ENCODE measurements at regions not wholly inside any gene's neighbourhood (a gene's known extent, or its start where the extent isn't known, plus 50 kb on each side); places are given as distances from the start of the nearest gene placed in this dataset.

- no peak overlapping the region for H3K27ac ChIP-seq (ENCODE audit: low read depth in 1 of 2, low read length in 1 of 2)
- no peaks in the 10 kb centered on the region for H3K36me3 ChIP-seq (ENCODE audit: control insufficient read depth in 4 of 4, insufficient read depth in 4 of 4, low read length in 4 of 4)
- no peaks in the 10 kb centered on the region for H3K27me3 ChIP-seq (ENCODE audit: control insufficient read depth in 3 of 3, insufficient read depth in 3 of 3, low read length in 2 of 3)
- ATAC-seq (ENCODE audit: insufficient read depth, low FRiP score) (no peak), DNase-seq (no peak)
- no peak overlapping the region for H3K9ac ChIP-seq (ENCODE audit: insufficient read depth in 1 of 2, low read length in 2 of 2)
- H3K4me1 ChIP-seq (ENCODE audit: control insufficient read depth in 5 of 5, insufficient read depth in 5 of 5, low read length in 5 of 5), result no peaks in the 10 kb centered on the region
- no peak overlapping the region for H3K4me3 ChIP-seq
- TF ChIP-seq, protein P1, sequence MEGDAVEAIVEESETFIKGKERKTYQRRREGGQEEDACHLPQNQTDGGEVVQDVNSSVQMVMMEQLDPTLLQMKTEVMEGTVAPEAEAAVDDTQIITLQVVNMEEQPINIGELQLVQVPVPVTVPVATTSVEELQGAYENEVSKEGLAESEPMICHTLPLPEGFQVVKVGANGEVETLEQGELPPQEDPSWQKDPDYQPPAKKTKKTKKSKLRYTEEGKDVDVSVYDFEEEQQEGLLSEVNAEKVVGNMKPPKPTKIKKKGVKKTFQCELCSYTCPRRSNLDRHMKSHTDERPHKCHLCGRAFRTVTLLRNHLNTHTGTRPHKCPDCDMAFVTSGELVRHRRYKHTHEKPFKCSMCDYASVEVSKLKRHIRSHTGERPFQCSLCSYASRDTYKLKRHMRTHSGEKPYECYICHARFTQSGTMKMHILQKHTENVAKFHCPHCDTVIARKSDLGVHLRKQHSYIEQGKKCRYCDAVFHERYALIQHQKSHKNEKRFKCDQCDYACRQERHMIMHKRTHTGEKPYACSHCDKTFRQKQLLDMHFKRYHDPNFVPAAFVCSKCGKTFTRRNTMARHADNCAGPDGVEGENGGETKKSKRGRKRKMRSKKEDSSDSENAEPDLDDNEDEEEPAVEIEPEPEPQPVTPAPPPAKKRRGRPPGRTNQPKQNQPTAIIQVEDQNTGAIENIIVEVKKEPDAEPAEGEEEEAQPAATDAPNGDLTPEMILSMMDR (IDR thresholded peaks at IDR 0.05; ENCODE audit: control extremely low read depth, extremely low read depth), result no peak
- peaks cover 0 to 9% (median 2%) of the 10 kb centered on the region in 4 donors for H3K9me3 ChIP-seq (ENCODE audit: control insufficient read depth in 4 of 4, insufficient read depth in 3 of 4, low read length in 3 of 4)
- WGBS, 2 donors, result 83 to 88% methylated on average over 2 of the region's 2 CpGs
These were observed 279.0 kb upstream of the VEPH1 start for GRCh38 chr3:157782236-157782635.

DNA sequence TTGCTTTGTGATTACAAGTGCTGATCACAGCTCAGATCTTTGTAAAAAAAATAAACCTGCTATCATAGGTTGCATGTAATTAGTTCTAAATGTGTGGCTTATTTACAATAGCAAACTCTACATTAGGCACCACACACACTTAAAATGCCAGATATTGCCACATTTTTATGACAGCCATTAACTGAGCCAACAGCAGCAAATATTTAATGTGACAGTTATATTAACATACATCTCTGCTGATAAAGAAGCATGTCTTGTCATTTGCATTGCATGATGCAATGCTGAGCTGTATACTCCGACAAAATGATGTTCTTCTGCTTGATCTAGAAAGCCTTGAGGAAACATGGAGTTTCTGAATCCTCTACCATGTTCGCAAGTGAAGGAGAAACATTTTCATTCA, 273.6 kb upstream of the VEPH1 start:
- ATAC-seq (ENCODE audit: insufficient read depth, low FRiP score), result no peak
- Histone ChIP-seq H3K36me3 (ENCODE audit: control insufficient read depth in 4 of 4, insufficient read depth in 4 of 4, low read length in 4 of 4) (no peaks in the 10 kb centered on the region), H3K27ac (ENCODE audit: low read depth in 1 of 2, low read length in 1 of 2) (no peak overlapping the region), H3K4me3 (no peak overlapping the region), H3K4me1 (ENCODE audit: control insufficient read depth in 5 of 5, insufficient read depth in 5 of 5, low read length in 5 of 5) (no peaks in the 10 kb centered on the region), H3K9me3 (ENCODE audit: control insufficient read depth in 4 of 4, insufficient read depth in 3 of 4, low read length in 3 of 4) (peaks cover 0 to 9% (median 1%) of the 10 kb centered on the region in 4 donors), H3K27me3 (ENCODE audit: control insufficient read depth in 3 of 3, insufficient read depth in 3 of 3, low read length in 2 of 3) (no peaks in the 10 kb centered on the region), H3K9ac (ENCODE audit: insufficient read depth in 1 of 2, low read length in 2 of 2) (no peak overlapping the region)
- TF ChIP-seq, protein P1 (IDR thresholded peaks at IDR 0.05; ENCODE audit: control extremely low read depth, extremely low read depth), result no peak
- DNase-seq, result no peak
- WGBS, 2 donors, result 87 to 97% methylated on average over 2 of the region's 2 CpGs

DNA sequence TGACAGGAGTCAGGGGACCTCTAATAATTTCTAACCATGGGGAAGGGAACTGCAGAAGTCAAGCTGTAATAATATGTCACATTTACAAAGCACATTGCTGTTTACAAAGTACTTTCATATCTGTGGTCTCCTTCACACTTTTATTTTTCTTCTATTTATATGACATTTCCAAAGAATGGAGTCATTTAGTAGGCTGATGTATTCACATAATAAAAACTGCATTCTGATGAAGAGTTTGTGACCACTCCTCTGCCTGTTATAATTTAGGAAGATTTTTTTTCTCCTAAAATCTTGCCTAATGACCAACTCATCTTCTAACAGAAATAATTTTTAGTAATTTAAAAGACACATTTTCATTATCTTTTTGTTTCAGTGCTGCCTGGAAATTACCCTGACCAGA, 272.2 kb upstream of the VEPH1 start:
- H3K27ac ChIP-seq (ENCODE audit: low read depth in 1 of 2, low read length in 1 of 2), result no peak overlapping the region
- no peak overlapping the region for H3K9ac ChIP-seq (ENCODE audit: insufficient read depth in 1 of 2, low read length in 2 of 2)
- TF ChIP-seq, protein P1 (IDR thresholded peaks at IDR 0.05; ENCODE audit: control extremely low read depth, extremely low read depth), result no peak
- ATAC-seq (ENCODE audit: insufficient read depth, low FRiP score) (no peak), DNase-seq (no peak)
- H3K9me3 ChIP-seq (ENCODE audit: control insufficient read depth in 4 of 4, insufficient read depth in 3 of 4, low read length in 3 of 4), result peaks cover 0 to 9% (median 1%) of the 10 kb centered on the region in 4 donors
- H3K4me1 ChIP-seq (ENCODE audit: control insufficient read depth in 5 of 5, insufficient read depth in 5 of 5, low read length in 5 of 5), result no peaks in the 10 kb centered on the region
- H3K27me3 ChIP-seq (ENCODE audit: control insufficient read depth in 3 of 3, insufficient read depth in 3 of 3, low read length in 2 of 3), result no peaks in the 10 kb centered on the region
- no peak overlapping the region for H3K4me3 ChIP-seq
- no peaks in the 10 kb centered on the region for H3K36me3 ChIP-seq (ENCODE audit: control insufficient read depth in 4 of 4, insufficient read depth in 4 of 4, low read length in 4 of 4)

DNA sequence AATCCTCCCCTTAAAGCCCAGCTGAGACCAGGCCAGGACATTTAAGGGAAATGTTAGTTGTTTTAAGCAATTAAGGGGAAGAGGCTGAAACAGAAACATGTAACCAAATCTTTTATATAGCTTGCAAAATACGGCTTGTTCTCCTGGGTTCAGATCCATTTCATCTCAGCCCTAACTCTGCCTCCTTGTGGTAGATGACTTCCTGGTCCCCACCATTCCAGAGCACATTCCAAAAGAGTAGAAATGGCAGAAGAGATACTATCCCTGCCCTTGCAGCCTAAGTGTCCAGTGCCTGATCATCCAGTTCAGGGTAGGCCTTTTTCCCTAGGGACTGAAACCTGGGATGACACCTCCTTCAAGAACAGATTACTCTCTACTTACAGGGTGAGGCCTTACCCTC, 266.2 kb upstream of the VEPH1 start:
- H3K4me1 ChIP-seq (ENCODE audit: control insufficient read depth in 5 of 5, insufficient read depth in 5 of 5, low read length in 5 of 5), result no peaks in the 10 kb centered on the region
- H3K4me3 ChIP-seq, result no peak overlapping the region
- no peak for ATAC-seq (ENCODE audit: insufficient read depth, low FRiP score)
- no peaks in the 10 kb centered on the region for H3K27me3 ChIP-seq (ENCODE audit: control insufficient read depth in 3 of 3, insufficient read depth in 3 of 3, low read length in 2 of 3)
- H3K36me3 ChIP-seq (ENCODE audit: control insufficient read depth in 4 of 4, insufficient read depth in 4 of 4, low read length in 4 of 4), result no peaks in the 10 kb centered on the region
- H3K9me3 ChIP-seq (ENCODE audit: control insufficient read depth in 4 of 4, insufficient read depth in 3 of 4, low read length in 3 of 4), result no peaks in the 10 kb centered on the region
- no peak overlapping the region for H3K9ac ChIP-seq (ENCODE audit: insufficient read depth in 1 of 2, low read length in 2 of 2)
- WGBS, 2 donors, result 84 to 90% methylated on average over 1 of the region's 1 CpG
- DNase-seq, result no peak
- no peak overlapping the region for H3K27ac ChIP-seq (ENCODE audit: low read depth in 1 of 2, low read length in 1 of 2)
- TF ChIP-seq, protein P1 (IDR thresholded peaks at IDR 0.05; ENCODE audit: control extremely low read depth, extremely low read depth), result no peak

All from lung (tissue), 11 donors.